CD4-positive, alpha-beta T cell treated with Interleukin-2 at 100 ng/mL for 4 hours (primary cell): ENCODE measurements at regions not wholly inside any gene's neighbourhood (a gene's known extent, or its start where the extent isn't known, plus 50 kb on each side); places are given as distances from the start of the nearest gene placed in this dataset.
"Not testable (repeated sequence)": the region's sequence is repeated elsewhere in the genome, so short reads cannot be mapped to it uniquely, and the experiment has no call there.

Experiments
- DNase-seq: peaks from one replicate; pipeline ENCODE4 v3.0.0-alpha.2; 2020; ENCODE audit warnings: low spot score

DNA sequence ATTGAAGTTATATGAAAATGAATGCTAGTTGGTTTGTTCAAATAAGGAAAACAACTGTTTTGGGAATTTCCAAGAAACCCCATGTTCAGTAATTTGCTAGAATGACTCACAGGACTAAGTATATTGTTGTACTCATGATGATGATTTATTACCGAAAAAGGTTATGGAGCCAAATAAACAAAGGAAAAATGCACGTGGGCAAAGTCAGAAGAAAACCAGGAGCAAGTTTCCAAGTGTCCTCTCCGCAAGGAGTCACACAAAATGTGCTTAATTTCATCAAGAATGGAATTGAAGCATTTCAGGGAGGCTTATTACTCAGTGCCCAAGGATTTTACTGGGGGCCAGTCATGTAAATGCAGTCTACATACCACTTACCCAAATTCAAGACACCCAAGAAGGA, 1652.4 kb upstream of the TMEFF2 start:
- no peak for DNase-seq

DNA sequence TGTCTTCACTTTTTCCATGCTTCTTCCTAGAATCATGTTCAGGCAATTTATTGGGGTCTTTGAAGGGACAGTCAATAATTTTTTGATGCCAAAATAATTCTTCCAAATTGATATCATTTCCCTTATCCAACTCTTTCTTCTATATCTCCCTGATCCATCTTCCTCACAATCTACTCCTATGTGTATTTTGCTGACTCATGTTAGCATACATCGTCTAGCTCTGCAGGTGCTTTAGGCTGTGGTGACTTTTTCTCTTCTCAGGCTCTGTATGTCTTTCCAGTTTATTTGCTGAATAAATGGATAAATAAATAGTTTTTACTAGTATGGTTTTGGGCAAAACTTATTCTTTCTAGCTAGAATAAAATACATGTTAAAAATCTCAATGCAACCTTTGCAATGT, 1650.9 kb upstream of the TMEFF2 start:
- no peak for DNase-seq

DNA sequence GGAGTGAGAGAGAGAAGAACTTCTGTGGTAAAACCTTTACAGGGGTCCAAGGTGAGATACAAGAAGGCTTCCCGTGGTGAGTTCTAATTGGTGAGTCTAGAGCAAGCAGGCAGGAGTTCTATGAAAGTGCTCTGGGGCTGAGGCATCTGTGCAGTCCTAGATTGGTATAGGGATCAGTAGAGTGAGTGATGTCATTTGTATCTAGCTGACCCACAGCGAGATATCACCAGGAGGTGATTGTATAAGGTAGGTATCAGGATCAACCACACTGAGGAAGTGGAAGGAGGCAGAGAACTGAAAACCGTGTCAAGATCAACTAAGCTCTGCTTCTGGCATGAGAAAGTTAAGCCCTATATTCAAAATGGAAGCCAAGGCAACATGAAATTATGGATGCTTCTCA, 1648.9 kb upstream of the TMEFF2 start:
- DNase-seq: no peak

DNA sequence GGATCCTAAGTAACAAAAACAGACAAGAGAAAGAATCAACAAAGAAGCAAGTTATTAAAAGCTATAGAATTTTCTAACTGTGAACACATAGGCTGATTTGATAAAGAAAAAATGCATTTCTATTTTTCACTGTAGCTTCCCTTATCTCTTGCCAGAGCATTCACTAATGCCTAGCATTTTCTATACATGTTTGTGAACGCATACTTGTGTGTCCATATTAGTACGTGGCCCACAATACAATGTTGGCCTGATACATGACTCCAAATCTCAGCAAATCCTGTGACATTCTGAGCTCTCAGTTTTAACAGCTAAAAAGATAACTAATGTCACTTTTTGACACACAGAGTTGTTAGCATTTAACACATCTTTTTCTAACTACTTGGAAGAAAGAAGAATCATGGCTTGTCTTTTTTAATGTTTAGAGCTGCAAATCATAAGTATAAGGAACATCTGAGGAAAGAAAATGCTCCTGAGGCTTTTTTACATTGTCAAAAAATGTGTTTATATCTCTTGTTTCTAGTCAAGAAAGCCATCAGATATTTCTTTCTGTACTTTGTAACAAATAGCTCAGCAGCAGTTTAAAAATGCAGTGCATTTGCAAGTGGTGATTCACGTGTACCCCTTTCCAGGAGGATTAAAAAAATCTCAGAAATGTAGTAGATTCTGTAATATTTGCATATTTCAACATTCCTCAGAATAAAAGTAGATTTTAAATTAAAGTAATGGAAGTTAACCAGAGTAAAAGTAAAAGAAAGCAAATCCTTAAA, 1646.8 kb upstream of the TMEFF2 start:
- DNase-seq: no peak

DNA sequence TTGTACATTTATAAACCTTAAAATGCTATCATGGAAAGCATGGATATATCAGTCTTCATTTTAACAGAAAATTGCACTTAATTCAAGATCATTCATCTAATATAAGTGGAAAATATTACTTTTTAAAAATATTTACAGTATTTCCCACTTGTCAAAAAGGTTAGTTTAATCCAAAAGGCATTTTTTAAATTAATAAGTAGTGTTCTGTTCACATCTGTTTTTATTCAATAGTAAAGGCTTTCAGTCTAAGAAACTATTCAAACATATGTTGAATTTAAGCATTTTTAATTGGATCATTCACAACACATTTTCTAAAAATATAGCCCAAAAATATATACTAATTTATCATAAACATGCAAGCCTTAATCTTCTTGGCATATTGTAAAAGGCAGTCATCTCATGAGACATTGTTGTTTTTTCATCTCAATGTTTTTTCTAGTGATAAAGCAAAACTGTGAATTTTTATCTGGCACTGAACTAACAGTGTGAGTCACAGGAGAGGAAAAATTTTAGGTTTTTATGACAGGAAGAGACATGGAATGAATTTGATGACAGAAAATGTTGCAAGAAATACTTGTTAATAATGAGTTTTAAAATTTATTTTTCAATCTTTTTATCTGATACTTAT, 1642.5 kb upstream of the TMEFF2 start:
- no peak for DNase-seq

DNA sequence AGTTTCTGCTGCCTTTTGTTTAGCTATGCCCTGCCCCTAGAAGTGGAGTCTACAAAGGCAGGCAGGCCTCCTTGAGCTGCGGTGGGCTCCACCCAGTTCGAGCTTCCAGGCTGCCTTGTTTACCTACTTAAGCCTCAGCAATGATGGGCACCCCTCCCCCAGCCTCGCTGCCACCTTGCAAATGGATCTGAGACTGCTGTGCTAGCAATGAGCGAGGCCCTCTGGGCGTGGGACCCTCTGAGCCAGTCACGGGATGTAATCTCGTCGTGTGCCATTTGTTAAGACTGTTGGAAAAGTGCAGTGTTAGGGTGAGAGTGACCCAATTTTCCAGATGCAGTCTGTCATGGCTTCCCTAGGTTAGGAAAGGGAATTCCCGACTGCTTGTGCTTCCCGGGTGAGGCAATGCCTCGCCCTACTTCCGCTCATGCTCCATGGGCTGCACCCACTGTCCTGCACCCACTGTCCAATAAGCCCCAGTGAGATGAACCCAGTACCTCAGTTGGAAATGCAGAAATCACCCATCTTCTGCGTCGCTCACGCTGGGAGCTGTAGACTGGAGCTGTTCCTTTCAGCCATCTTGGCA, 1641.8 kb upstream of the TMEFF2 start:
- not testable (repeated sequence) for DNase-seq

DNA sequence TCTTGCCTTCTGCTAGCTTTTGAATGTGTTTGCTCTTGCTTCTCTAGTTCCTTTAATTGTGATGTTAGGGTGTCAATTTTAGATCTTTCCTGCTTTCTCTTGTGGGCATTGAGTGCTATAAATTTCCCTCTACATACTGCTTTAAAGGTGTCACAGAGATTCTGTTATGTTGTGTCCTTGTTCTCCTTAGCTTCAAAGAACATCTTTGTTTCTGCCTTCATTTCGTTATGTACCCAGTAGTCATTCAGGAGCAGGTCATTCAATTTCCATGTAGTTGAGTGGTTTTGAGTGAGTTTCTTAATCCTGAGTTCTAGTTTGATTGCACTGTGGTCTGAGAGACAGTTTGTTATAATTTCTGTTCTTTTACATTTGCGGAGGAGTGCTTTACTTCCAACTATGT, 1639.2 kb upstream of the TMEFF2 start:
- not testable (repeated sequence) for DNase-seq

DNA sequence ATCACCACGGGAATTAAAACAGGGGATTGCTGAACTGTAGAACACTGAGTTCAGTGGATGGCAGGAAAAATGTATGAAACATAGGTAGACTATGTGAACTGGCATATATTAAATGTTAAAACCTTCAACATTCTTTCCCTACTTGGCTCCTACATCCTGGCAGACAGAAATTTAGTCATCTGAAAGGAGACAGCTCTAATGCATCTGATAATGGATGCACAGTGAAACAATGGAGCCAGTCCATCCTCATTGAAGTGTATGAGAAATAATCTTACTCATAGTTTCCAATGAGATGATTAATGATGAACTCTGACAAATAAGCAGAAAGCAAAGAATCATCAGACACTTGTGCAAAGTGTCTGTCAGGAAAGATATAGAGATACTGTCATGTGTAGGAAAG, 1629.7 kb upstream of the TMEFF2 start:
- DNase-seq: no peak

DNA sequence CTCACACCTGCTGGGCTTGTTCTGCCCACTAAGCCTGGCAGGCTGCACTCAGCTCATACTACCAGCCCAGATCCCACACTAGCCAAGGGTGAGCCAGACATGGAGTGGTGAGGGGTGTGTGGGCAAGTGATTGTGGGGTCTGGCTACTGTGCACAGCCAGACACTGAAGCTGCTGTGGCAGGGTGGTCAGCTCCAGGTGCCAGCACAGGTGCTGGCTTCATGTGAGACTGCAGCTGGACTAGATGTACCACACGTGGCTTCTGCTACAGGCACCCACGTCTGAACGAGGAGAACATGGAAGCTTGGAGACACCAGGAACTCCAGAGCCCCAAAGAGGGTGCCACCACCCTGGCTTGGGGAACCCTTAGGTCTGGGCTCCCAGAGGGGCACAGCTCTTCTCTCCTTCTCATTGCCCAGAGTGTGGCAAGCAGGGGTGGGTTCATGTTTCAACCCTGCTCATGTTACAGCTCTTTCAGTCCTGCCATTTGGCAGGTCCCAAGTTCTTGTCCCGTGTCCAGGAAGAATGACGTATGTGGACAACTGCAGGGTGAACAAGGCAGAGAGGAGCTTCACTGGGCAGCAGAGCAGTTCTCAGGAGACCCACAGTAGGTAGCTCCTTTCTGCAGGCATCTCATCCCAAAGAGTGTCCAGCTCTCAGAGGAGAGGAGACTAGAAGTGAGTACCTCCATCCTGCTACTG, 1624.2 kb upstream of the TMEFF2 start:
- DNase-seq: no peak

DNA sequence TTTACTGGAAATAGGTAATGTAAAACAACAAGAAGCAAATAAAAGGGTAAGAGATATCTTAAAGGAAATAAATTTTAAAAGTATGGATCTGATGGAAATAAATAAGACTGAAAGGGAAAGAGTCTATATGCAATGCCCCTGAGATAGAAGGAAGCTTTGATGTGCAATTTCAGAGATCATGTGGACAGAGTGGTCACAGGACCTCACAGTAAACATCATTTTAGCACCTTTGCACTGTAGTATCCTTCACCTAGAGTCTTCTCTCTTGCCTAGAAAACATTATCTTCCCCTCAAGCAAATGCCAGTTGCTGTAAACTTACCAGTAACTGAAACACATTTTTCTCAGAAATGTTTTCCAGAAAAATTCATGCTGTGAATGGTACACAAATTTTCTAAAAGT, 1621.3 kb upstream of the TMEFF2 start:
- no peak for DNase-seq

DNA sequence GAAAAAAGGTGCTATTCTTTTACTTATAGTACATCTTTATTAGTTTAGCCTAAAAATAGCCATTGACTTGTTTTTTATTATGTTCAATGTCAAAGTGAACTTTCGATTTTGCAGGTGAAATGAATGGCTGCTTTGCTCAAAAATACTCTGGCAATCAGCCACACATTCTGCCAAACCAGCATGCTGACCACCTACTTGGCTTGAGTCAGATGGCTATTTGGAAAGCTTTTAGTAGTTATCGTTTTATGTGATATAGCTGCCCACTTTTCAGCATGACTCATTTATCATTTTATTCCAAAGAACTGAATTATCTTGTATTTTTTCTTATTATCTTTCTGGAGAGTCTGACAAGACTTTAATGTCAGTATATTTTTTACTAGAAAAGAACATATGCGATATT, 1615.8 kb upstream of the TMEFF2 start:
- no peak for DNase-seq

DNA sequence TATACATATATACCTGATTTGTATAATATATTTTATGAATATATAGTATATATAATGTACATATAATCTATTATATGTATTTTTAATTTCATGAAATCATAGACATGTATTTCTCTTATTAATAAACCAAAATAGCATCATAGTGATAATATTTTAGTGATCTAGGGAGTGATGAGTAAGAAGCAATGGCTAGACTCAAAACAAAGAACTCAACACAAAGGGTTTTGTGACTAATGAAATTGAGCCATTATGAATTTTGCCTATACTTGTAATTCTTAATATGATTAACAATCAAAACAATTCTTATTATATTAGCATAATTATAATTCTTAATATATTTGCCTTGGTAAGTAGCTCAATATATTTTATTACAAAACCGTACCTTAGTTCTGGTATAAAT, 1614.1 kb upstream of the TMEFF2 start:
- DNase-seq: no peak

DNA sequence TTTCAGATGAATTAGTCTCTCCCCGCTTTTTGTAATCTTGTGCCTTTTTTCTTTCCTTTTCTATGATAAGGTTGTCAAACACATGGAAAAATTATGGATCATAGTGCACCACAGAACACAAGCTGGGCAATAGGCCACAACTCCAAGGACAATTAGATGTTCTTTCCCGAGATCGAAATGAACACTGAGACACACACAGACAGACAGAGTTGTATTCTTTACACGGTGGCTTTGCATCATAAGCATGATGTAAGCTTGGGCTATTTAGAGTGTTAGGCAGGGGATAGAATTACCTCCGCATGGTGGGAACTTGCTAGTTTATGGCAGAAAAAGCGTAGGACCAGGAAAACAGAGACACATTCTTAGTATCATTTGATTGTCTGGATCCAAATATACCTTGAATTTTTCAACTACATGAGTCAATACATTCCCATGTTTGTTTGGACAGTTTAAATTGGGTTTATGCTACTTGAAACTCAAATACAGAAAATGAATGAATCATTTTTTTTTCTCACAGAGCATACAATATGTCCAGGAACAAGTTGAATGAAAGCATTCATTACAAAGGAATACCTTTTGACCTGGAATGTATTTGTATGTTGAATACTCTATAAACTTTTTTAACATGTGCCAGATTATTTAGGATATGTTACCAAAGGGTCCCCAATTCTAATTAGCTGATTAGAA, 1611.5 kb upstream of the TMEFF2 start:
- no peak for DNase-seq

DNA sequence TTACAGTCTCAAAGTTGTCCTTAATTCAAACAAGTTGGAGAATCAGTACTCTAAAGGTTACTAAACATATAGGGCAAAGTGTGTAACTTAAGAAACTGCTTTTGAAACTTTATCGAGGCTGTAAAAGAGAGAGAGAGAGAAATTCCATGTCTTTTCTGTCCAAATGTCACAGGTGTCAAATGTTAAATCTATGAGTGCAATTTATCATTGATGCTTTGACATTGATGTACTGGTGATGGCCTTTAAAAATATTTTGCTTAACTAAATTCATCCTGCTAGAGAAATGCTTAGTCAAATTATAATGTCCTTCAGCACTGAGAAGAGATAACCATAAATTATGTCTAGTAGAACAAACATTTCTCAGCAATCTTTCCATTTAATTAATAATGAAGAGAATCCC, 1602.1 kb upstream of the TMEFF2 start:
- no peak for DNase-seq

DNA sequence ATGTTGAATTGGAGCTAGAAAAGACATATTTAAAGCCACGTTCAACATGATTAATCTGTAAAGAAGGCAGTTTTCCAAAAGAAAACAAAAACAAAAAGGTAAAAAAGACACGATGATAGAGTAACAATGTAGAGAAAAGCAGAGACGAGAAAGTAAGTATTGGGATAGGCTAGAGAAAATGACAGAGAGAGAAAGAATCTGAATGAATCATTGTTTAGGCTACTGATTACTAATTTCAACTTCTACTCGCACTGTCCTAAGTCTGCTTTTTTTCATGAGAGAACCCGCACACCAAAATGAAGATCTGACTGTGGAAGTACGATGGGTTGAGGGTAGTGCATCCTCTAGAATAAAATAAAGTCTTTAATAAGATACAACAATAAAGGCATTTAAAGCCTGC, 1599.2 kb upstream of the TMEFF2 start:
- DNase-seq: no peak

DNA sequence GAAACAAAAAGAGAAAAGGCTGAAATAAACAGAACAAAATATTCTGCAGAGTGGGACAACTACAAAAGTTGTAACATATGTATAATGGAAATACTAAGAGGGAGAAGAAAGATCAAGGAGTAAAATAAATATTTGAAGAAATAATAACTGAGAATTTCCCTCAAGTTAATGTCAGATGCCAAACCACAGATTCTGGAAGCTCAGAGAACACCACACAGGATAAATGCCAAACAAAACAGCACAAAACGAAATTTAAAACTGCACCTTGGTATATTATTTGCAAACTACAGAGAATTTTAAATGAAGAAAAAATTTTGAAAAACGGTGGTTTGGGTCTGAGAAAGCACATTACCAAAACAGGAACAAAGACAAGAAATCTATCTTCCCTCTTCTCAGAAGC, 1588.9 kb upstream of the TMEFF2 start:
- DNase-seq: no peak

DNA sequence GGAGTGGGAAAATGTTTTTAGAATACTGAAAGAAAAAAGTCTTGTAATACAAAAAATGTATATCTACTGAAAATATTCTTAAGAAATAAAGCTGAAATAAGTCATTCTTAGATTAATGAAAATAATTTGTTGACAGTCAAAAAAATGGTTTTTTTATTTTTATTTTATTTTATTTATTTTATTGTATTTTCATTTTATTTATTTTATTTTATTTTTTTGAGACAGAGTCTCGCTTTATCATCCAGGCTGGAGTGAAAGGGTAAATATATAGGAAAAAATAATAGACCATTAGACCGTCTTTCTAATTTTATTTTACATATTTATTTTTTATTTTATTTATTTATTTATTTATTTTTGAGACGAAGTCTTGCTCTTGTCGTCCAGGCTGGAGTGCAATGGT, 1583.6 kb upstream of the TMEFF2 start:
- DNase-seq: no peak

DNA sequence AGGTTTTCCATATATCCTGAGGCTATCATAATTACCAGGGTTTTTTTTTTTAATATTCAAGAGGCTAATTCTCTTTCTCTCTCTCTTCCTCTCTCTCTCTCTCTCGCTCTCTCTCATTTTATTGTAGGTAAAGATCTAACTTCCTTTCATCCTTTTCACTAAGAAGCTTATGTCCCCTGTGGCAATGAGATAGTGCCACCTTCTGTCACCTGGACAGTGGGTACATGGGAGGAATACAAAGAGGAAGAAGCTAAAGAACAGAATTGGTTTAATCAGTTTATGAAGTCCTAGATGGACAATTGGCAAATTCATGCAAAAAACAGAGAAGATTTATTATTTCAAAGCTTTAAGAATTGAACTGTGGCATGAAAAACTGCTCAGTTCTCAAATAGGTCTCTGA, 1582.3 kb upstream of the TMEFF2 start:
- no peak for DNase-seq

DNA sequence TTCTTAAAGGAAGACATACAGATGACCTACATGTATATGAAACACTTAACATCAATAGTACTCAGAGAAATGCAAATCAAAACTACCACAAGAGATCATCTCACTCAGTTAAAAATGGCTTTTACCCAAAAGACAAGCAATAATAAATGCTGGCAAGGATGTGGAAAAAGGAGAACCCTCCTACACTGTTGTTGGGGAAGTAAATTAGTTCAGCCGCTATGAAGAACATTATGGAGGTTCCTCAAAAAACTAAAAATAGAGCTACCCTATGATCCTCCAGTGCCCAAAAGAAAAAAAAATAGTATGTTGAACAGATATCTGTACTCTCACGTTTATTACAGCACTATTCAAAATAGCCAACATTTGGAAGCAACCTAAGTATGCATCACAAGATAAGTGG, 1579.4 kb upstream of the TMEFF2 start:
- no peak for DNase-seq

DNA sequence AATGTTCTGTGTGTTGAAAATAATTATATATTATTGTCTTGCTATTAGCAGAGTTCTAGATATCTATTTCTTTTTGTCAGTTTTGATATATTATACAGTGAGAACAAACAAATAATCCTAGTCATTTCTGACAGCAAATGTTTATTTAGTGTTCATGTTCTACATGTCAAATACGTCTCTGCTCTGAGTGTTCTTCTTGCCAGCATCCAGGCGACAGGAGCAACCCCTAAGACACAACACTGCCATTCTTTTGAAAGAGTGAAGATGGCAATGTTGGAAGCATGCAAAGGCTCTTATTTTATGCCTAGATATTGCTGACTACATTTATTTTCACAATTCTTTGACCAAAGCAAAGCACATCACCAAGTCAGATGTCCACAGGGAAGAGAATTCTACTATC, 1556.6 kb upstream of the TMEFF2 start:
- DNase-seq: no peak

DNA sequence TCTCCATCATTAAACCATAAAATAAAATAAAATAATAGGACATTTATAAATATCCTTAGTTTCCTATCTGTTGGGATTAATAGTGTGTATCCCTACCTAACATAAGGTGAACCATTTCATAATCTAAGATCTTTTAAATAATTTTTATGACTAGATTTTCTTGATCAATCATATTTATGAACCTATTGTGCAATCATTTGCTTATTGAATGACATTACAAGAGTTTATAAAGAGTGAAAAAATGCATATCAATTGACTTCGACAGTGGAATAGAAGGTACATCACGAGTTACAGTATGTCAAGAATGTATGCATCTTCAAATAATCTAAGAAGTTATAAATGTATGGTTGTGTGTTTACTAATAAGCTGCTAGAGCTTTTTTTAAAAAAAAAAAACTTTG, 1554.8 kb upstream of the TMEFF2 start:
- no peak for DNase-seq

DNA sequence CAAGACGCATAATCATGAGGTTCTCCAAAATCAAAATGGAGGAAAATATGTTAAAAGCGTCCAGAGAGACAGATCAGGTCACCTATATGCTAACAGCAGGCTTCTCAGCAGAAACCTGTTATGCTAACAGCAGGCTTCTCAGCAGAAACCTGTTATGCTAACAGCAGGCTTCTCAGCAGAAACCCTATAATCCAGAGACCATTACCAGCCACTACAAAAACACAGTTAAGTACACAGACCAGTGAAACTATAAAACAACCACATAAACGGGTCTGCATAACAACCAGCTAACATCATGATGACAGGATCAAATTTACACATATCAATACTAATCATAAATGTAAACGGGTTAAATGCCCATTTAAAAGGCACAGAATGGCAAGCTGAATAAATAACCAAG, 1548.4 kb upstream of the TMEFF2 start:
- DNase-seq: no peak

DNA sequence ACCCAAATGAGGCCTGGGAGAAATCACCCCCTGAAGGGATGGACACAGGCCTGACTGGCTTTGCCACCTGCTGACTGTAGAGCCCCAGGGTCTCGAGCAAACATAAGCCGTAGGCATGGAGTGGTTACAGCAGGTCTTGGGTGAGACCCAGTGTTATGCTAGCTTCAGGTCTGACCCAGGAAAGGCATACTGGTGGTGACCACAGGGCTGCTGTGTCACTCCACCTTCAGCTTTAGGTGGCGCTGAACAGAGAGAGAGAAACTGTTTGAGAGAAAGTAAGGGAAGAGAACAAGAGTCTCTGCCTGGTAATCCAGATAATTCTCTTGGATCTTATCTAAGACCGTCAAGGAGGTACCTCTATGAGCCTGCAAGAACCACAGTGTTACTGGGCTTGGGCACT, 1544.2 kb upstream of the TMEFF2 start:
- DNase-seq: no peak
